Subcutaneous abdominal adipose tissue (tissue), 5 donors: ENCODE measurements at regions not wholly inside any gene's neighbourhood (a gene's known extent, or its start where the extent isn't known, plus 50 kb on each side); places are given as distances from the start of the nearest gene placed in this dataset.
"Not testable (repeated sequence)": the region's sequence is repeated elsewhere in the genome, so short reads cannot be mapped to it uniquely, and the experiment has no call there.

Experiments used
- H3K27ac ChIP-seq: one replicate; pipeline ENCODE4 v1.7.0; 2013; ENCODE audit warnings: low read depth, mild to moderate bottlenecking, inconsistent platforms, low read length, moderate library complexity
- H3K27me3 ChIP-seq, 5 donors: one replicate each; pipeline ENCODE4 v1.7.0; 2013; ENCODE audit warnings: low read length in 5 of 5, inconsistent platforms in 1 of 5; ENCODE audit not compliant: control insufficient read depth in 5 of 5, insufficient read depth in 4 of 5
- H3K36me3 ChIP-seq, 5 donors: one replicate each; pipeline ENCODE4 v1.7.0; 2013; ENCODE audit warnings: low read length in 5 of 5; ENCODE audit not compliant: control insufficient read depth in 5 of 5, insufficient read depth in 5 of 5
- H3K4me1 ChIP-seq, 5 donors: one replicate each; pipeline ENCODE4 v1.7.0; 2013; ENCODE audit warnings: low read length in 5 of 5, mild to moderate bottlenecking in 3 of 5, moderate library complexity in 1 of 5; ENCODE audit not compliant: control insufficient read depth in 5 of 5, insufficient read depth in 5 of 5
- H3K4me3 ChIP-seq, 5 donors: one replicate each; pipeline ENCODE4 v1.7.0; 2013; ENCODE audit warnings: low read length in 5 of 5, low read depth in 1 of 5
- H3K9ac ChIP-seq, 5 donors: one replicate each; pipeline ENCODE4 v1.7.0; 2013; ENCODE audit warnings: low read length in 5 of 5, mild to moderate bottlenecking in 4 of 5, moderate library complexity in 3 of 5
- H3K9me3 ChIP-seq, 5 donors: one replicate each; pipeline ENCODE4 v1.7.0; 2013; ENCODE audit warnings: low read length in 5 of 5; ENCODE audit not compliant: control insufficient read depth in 5 of 5
- donor health status: healthy.
- donor health status: healthy.
- donor health status: healthy.
- donor health status: healthy.
- donor health status: healthy.

DNA sequence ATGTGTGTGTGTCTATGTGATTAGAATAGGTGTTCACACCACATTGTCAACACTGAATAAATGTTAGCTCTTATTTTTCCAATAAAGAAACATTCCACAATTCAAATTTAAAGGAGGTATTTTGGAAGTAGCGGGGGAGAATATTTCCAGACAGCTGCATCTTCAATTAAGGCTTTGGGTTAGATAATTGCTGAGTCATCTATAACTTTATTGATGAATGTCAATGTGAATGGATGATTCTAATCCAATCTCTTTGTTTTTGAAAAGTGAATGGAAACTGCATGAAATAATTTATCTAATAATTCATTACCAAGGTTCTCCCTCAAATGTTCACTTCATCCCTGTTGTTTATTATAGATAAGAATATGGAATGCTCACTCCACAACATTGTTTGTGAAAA is 625.2 kb downstream of the IRS1 start:
- Histone ChIP-seq H3K9ac (no peak overlapping the region), H3K27ac (no peak overlapping the region), H3K27me3 (no peaks in the 10 kb centered on the region), H3K36me3 (no peaks in the 10 kb centered on the region), H3K4me3 (no peak overlapping the region), H3K4me1 (peaks cover 0 to 3% (median 0%) of the 10 kb centered on the region in 5 donors), H3K9me3 (peaks cover 0 to 22% (median 17%) of the 10 kb centered on the region in 5 donors)

- no peak overlapping the region for H3K27ac ChIP-seq
- H3K4me1 ChIP-seq, result peaks cover 0 to 3% (median 0%) of the 10 kb centered on the region in 5 donors
- H3K9me3 ChIP-seq, result peaks cover 0 to 10% (median 8%) of the 10 kb centered on the region in 5 donors
- H3K4me3 ChIP-seq, result no peak overlapping the region
- no peak overlapping the region for H3K9ac ChIP-seq
- no peaks in the 10 kb centered on the region for H3K36me3 ChIP-seq
- no peaks in the 10 kb centered on the region for H3K27me3 ChIP-seq
These were observed 626.7 kb downstream of the IRS1 start for GRCh38 chr2:226172939-226173338.

GRCh38 chr2:226172309-226172708 is 627.3 kb downstream of the IRS1 start:
- no peak overlapping the region for H3K4me3 ChIP-seq
- H3K9me3 ChIP-seq, result peaks cover 0 to 4% (median 1%) of the 10 kb centered on the region in 5 donors
- peaks cover 0 to 3% (median 0%) of the 10 kb centered on the region in 5 donors for H3K4me1 ChIP-seq
- H3K27me3 ChIP-seq, result no peaks in the 10 kb centered on the region
- H3K36me3 ChIP-seq, result no peaks in the 10 kb centered on the region
- no peak overlapping the region for H3K27ac ChIP-seq
- no peak overlapping the region for H3K9ac ChIP-seq

DNA sequence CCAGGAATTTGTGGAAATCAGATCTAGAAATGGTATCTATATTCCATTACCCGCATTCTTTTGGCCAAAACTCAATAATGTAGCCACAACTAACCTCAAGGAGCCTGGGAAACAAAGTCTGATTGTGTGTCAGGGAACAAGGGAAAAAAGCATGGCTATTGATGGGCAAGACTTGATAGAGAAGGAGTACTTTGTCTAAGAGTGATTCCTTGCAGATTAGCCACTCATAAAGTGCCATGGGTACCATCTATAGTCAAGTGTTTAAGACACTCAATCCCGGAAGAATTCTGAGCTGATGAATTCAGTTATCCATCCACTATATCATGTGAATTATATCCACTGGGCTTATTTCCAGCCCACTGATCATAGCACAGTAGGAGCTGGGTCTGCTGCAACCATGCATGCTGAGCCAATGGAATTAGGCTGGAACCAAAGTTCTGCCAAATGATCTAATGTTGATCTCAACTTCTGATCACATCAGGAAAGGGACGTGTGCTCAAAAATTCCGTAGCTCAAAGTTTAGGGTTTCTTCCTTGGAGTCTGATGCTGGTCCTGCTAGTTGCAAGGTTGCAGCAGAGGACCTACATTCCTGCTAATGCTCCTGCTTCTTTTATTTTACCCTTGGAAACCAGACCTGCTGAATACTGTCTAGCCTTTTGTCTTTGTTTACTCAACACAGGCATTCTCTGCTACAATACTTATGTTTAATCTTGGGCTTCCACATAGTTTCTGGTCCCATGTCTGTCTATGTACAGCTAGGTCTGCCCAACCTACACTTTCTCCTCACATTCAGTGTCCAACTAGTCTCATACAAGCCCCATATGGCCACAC is 629.7 kb downstream of the IRS1 start:
- H3K4me1 ChIP-seq, result peaks cover 0 to 3% (median 0%) of the 10 kb centered on the region in 5 donors
- H3K9ac ChIP-seq, result no peak overlapping the region
- no peaks in the 10 kb centered on the region for H3K9me3 ChIP-seq
- H3K4me3 ChIP-seq, result no peak overlapping the region
- no peaks in the 10 kb centered on the region for H3K36me3 ChIP-seq
- no peaks in the 10 kb centered on the region for H3K27me3 ChIP-seq
- no peak overlapping the region for H3K27ac ChIP-seq

- H3K9me3 ChIP-seq, result no peaks in the 10 kb centered on the region
- H3K27me3 ChIP-seq, result no peaks in the 10 kb centered on the region
- no peak overlapping the region for H3K4me3 ChIP-seq
- no peaks in the 10 kb centered on the region for H3K36me3 ChIP-seq
- no peak overlapping the region for H3K9ac ChIP-seq
- H3K27ac ChIP-seq, result no peak overlapping the region
- peaks cover 0 to 3% (median 0%) of the 10 kb centered on the region in 5 donors for H3K4me1 ChIP-seq
These were observed 631.0 kb downstream of the IRS1 start for GRCh38 chr2:226168496-226169160.

- Histone ChIP-seq H3K9me3 (no peaks in the 10 kb centered on the region), H3K4me3 (no peak overlapping the region), H3K36me3 (no peaks in the 10 kb centered on the region), H3K4me1 (peaks cover 0 to 6% (median 0%) of the 10 kb centered on the region in 5 donors), H3K9ac (no peak overlapping the region), H3K27ac (no peak overlapping the region), H3K27me3 (no peaks in the 10 kb centered on the region)
These were observed 635.1 kb downstream of the IRS1 start for GRCh38 chr2:226164512-226164911.

DNA sequence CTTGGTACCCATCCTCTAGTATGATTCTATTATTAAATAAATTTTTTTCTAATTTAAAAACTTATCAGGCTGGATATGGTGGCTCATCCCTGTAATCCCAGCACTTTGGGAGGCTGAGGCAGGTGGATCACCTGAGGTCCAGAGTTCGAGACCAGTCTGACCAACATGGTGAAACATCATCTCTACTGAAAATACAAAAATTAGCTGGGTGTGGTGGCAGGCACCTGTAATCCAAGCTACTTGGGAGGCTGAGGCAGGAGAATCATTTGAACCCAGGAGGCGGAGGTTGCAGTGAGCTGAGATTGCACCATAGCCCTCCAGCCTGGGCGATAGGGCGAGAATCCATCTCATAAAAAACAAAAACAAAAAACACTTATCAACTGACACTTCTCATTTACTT is 639.0 kb downstream of the IRS1 start:
- H3K4me1 ChIP-seq, result peaks cover 0 to 12% (median 0%) of the 10 kb centered on the region in 5 donors
- H3K27me3 ChIP-seq, H3K9me3 ChIP-seq, H3K9ac ChIP-seq, H3K36me3 ChIP-seq, H3K4me3 ChIP-seq: not testable (repeated sequence)
- peak overlapping the region; percentile 73 for H3K27ac ChIP-seq

GRCh38 chr2:226159875-226160479 is 639.6 kb downstream of the IRS1 start:
- H3K9ac ChIP-seq, result no peak overlapping the region
- no peaks in the 10 kb centered on the region for H3K27me3 ChIP-seq
- peaks cover 0 to 12% (median 0%) of the 10 kb centered on the region in 5 donors for H3K4me1 ChIP-seq
- no peaks in the 10 kb centered on the region for H3K36me3 ChIP-seq
- H3K27ac ChIP-seq, result peak overlapping the region; percentile 73
- no peak overlapping the region for H3K4me3 ChIP-seq
- H3K9me3 ChIP-seq, result no peaks in the 10 kb centered on the region

DNA sequence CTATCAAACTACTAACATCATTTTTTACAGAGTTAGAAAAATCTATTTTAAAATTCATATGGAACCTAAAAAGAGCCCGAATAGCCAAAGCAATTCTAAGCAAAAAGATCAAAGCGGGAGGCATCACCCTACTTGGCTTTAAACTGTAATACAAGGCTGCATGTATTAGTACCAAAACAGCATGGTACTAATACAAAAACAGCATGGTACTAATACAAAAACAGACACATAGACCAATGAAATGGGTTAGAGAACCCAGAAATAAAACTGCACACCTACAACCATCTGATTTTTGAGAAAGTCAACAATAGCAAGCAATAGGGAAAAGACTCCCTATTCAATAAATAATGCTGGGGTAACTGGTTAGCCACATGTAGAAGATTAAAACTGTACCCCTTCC is 640.7 kb downstream of the IRS1 start:
- Histone ChIP-seq H3K36me3 (no peaks in the 10 kb centered on the region), H3K27me3 (no peaks in the 10 kb centered on the region), H3K4me1 (peaks cover 0 to 15% (median 3%) of the 10 kb centered on the region in 5 donors), H3K9ac (no peak overlapping the region), H3K4me3 (no peak overlapping the region), H3K9me3 (no peaks in the 10 kb centered on the region), H3K27ac (peak overlapping the region; percentile 73)

- no peaks in the 10 kb centered on the region for H3K36me3 ChIP-seq
- H3K9ac ChIP-seq, result no peak overlapping the region
- no peak overlapping the region for H3K4me3 ChIP-seq
- no peaks in the 10 kb centered on the region for H3K27me3 ChIP-seq
- peaks cover 0 to 15% (median 3%) of the 10 kb centered on the region in 5 donors for H3K4me1 ChIP-seq
- H3K27ac ChIP-seq, result no peak overlapping the region
- no peaks in the 10 kb centered on the region for H3K9me3 ChIP-seq
These were observed 641.4 kb downstream of the IRS1 start for GRCh38 chr2:226158229-226158628.
